ENCODE measurements at regions not wholly inside any gene's neighbourhood (a gene's known extent, or its start where the extent isn't known, plus 50 kb on each side); places are given as distances from the start of the nearest gene placed in this dataset.

DNA sequence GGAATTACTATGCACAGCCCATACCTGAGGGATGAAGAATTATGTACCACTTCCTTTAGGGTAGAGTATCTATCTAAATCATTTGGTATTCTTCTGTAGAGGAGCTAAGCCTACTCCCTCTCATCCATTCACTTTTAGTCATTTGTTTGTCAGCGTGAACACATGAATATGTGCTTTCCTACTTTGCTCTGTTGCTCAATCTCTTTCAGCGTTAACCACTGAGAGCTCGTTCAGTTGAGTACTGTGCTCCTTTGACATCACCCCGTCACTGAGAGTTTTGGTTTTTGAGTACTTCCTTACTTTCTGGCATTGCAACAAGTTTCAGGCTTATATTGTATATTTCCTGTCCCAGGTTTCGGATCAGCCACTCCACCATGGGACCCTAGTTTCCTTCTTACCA is 700.6 kb downstream of the NLGN4X start:
- no peaks in the 10 kb centered on the region for H3K9me1 ChIP-seq (ENCODE audit: control insufficient read depth, insufficient read depth, low read length)
- no peak for ATAC-seq
- FAIRE-seq: no peak
- H3K27me3 ChIP-seq (ENCODE audit: control insufficient read depth in 2 of 2, insufficient read depth in 2 of 2, low read length in 2 of 2): no peaks in the 10 kb centered on the region
- CTCF ChIA-PET (ENCODE audit: low intra/inter-chr PET ratio): no interaction called here
- H3K79me2 ChIP-seq (ENCODE audit: control insufficient read depth, insufficient read depth, low read length): no peaks in the 10 kb centered on the region
- DNase-seq (ENCODE audit: extremely low read depth in 1 of 4, low spot score in 3 of 4): no peak
- intact Hi-C loops (cut with micrococcal nuclease): no loop called here
- H4K20me1 ChIP-seq (replicated peaks; ENCODE audit: control insufficient read depth, insufficient read depth, low read length): no peaks in the 10 kb centered on the region
- H3K4me1 ChIP-seq (replicated peaks in 1 of 2; ENCODE audit: control insufficient read depth in 2 of 2, insufficient read depth in 2 of 2, low read length in 2 of 2): no peaks in the 10 kb centered on the region
- no peak overlapping the region for H2AFZ ChIP-seq (ENCODE audit: low read depth, low read length)
- no peak overlapping the region for H3K4me3 ChIP-seq
- no peak overlapping the region for H3K4me2 ChIP-seq (ENCODE audit: insufficient read depth, low read length)
- POLR2A ChIA-PET: no interaction called here
- no peaks in the 10 kb centered on the region for H3K36me3 ChIP-seq (ENCODE audit: control insufficient read depth, insufficient read depth, low read length)
- in situ Hi-C loops (cut with MboI): no loop called here
- H3K9me3 ChIP-seq (replicated peaks; ENCODE audit: control insufficient read depth, insufficient read depth, low read depth, low read length): no peaks in the 10 kb centered on the region
- H3K9ac ChIP-seq (ENCODE audit: insufficient read depth in 1 of 2, low read depth in 2 of 2, low read length in 2 of 2): no peak overlapping the region
- WGBS (ENCODE audit: insufficient coverage, low coverage, missing lambda C conversion rate): 0% methylated on average over 2 of the region's 5 CpGs
- no TSS peak for BruUV-seq (replicated peaks)
- no peak overlapping the region for H3K27ac ChIP-seq (ENCODE audit: extremely low read depth, low read depth, low read length)
- TF ChIP-seq MCM2 (IDR thresholded peaks at IDR 0.05; ENCODE audit: low read depth) (no peak), BRCA1 (IDR thresholded peaks at IDR 0.05) (no peak), BRCA1 (CRISPR knock-in tag; IDR thresholded peaks at IDR 0.05) (no peak), RUNX1 (IDR thresholded peaks at IDR 0.05; ENCODE audit: low read depth) (no peak), MTA3 (IDR thresholded peaks at IDR 0.05; ENCODE audit: borderline replicate concordance) (no peak)
- TF ChIP-seq, protein P1, sequence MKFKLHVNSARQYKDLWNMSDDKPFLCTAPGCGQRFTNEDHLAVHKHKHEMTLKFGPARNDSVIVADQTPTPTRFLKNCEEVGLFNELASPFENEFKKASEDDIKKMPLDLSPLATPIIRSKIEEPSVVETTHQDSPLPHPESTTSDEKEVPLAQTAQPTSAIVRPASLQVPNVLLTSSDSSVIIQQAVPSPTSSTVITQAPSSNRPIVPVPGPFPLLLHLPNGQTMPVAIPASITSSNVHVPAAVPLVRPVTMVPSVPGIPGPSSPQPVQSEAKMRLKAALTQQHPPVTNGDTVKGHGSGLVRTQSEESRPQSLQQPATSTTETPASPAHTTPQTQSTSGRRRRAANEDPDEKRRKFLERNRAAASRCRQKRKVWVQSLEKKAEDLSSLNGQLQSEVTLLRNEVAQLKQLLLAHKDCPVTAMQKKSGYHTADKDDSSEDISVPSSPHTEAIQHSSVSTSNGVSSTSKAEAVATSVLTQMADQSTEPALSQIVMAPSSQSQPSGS (CRISPR knock-in tag; IDR thresholded peaks at IDR 0.05): no peak
- TF ChIP-seq, protein P2, sequence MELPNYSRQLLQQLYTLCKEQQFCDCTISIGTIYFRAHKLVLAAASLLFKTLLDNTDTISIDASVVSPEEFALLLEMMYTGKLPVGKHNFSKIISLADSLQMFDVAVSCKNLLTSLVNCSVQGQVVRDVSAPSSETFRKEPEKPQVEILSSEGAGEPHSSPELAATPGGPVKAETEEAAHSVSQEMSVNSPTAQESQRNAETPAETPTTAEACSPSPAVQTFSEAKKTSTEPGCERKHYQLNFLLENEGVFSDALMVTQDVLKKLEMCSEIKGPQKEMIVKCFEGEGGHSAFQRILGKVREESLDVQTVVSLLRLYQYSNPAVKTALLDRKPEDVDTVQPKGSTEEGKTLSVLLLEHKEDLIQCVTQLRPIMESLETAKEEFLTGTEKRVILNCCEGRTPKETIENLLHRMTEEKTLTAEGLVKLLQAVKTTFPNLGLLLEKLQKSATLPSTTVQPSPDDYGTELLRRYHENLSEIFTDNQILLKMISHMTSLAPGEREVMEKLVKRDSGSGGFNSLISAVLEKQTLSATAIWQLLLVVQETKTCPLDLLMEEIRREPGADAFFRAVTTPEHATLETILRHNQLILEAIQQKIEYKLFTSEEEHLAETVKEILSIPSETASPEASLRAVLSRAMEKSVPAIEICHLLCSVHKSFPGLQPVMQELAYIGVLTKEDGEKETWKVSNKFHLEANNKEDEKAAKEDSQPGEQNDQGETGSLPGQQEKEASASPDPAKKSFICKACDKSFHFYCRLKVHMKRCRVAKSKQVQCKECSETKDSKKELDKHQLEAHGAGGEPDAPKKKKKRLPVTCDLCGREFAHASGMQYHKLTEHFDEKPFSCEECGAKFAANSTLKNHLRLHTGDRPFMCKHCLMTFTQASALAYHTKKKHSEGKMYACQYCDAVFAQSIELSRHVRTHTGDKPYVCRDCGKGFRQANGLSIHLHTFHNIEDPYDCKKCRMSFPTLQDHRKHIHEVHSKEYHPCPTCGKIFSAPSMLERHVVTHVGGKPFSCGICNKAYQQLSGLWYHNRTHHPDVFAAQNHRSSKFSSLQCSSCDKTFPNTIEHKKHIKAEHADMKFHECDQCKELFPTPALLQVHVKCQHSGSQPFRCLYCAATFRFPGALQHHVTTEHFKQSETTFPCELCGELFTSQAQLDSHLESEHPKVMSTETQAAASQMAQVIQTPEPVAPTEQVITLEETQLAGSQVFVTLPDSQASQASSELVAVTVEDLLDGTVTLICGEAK (IDR thresholded peaks at IDR 0.05): no peak
- TF ChIP-seq, protein P2 (CRISPR knock-in tag; IDR thresholded peaks at IDR 0.05): no peak
